H9 (cell line): ENCODE measurements at regions not wholly inside any gene's neighbourhood (a gene's known extent, or its start where the extent isn't known, plus 50 kb on each side); places are given as distances from the start of the nearest gene placed in this dataset.

Experiments used
- DNase-seq: peaks from one replicate; pipeline ENCODE4 v3.0.0-alpha.2; 2017
- H2AFZ ChIP-seq: one replicate; pipeline ENCODE4 v1.6.1; 2013; ENCODE audit warnings: mild to moderate bottlenecking, low read length, control low read depth, moderate library complexity
- H2AK5ac ChIP-seq: 2 replicates; pipeline ENCODE4 v1.6.1; 2013; ENCODE audit warnings: low read length, control low read depth, mixed read lengths; ENCODE audit not compliant: insufficient read length
- H2BK120ac ChIP-seq: one replicate; pipeline ENCODE4 v1.6.1; 2013; ENCODE audit warnings: low read depth, mild to moderate bottlenecking, low read length, control low read depth, inconsistent platforms; ENCODE audit not compliant: poor library complexity, severe bottlenecking
- H2BK12ac ChIP-seq: 2 replicates; pipeline ENCODE4 v1.6.1; 2013; ENCODE audit warnings: low read length, control low read depth, mixed read lengths, low read depth; ENCODE audit not compliant: insufficient read length
- H2BK15ac ChIP-seq: 2 replicates; pipeline ENCODE4 v1.6.1; 2013; ENCODE audit warnings: low read depth, low read length, control low read depth
- H2BK20ac ChIP-seq: one replicate; pipeline ENCODE4 v1.6.1; 2013; ENCODE audit warnings: low read depth, mild to moderate bottlenecking, low read length, control low read depth, inconsistent platforms; ENCODE audit not compliant: poor library complexity, severe bottlenecking
- H2BK5ac ChIP-seq: 2 replicates; pipeline ENCODE4 v1.6.1; 2013; ENCODE audit warnings: low read length, control low read depth, mixed read lengths; ENCODE audit not compliant: insufficient read length
- H3K14ac ChIP-seq: 2 replicates; pipeline ENCODE4 v1.6.1; 2013; ENCODE audit warnings: low read length, control low read depth; ENCODE audit not compliant: insufficient read depth
- H3K18ac ChIP-seq: 2 replicates; pipeline ENCODE4 v1.6.1; 2013; ENCODE audit warnings: low read depth, mild to moderate bottlenecking, mixed read lengths, low read length, control low read depth; ENCODE audit not compliant: insufficient read length
- H3K23ac ChIP-seq: 2 replicates; pipeline ENCODE4 v1.6.1; 2013; ENCODE audit warnings: low read length, control low read depth, mixed read lengths, low read depth; ENCODE audit not compliant: insufficient read length
- H3K23me2 ChIP-seq: 2 replicates; pipeline ENCODE4 v1.6.1; 2013; ENCODE audit warnings: low read depth, mild to moderate bottlenecking, mixed read lengths, low read length, control low read depth; ENCODE audit not compliant: insufficient read length, poor library complexity, severe bottlenecking
- H3K27ac ChIP-seq: 2 replicates; pipeline ENCODE4 v1.5.1; 2013; ENCODE audit warnings: low read length, control low read depth, mixed read lengths, low read depth; ENCODE audit not compliant: insufficient read length
- H3K27me3 ChIP-seq: 2 replicates; pipeline ENCODE4 v1.6.1; 2013; ENCODE audit warnings: low read length, control low read depth, inconsistent platforms; ENCODE audit not compliant: insufficient read depth
- H3K4ac ChIP-seq: 2 replicates; pipeline ENCODE4 v1.6.1; 2013; ENCODE audit warnings: low read depth, mild to moderate bottlenecking, control low read depth, inconsistent platforms, low read length, moderate library complexity
- H3K4me1 ChIP-seq: 2 replicates; pipeline ENCODE4 v1.6.1; 2013; ENCODE audit warnings: low read length, control low read depth, inconsistent platforms; ENCODE audit not compliant: insufficient read depth
- H3K4me2 ChIP-seq: 2 replicates; pipeline ENCODE4 v1.6.1; 2013; ENCODE audit warnings: low read length, control low read depth, mixed read lengths; ENCODE audit not compliant: insufficient read length, insufficient read depth
- H3K56ac ChIP-seq: 2 replicates; pipeline ENCODE4 v1.6.1; 2013; ENCODE audit warnings: low read depth, mild to moderate bottlenecking, mixed read lengths, low read length, control low read depth; ENCODE audit not compliant: insufficient read length
- H3K79me1 ChIP-seq: 2 replicates; pipeline ENCODE4 v1.6.1; 2013; ENCODE audit warnings: low read depth, mild to moderate bottlenecking, moderate library complexity, low read length, control low read depth, inconsistent platforms; ENCODE audit not compliant: insufficient read depth, poor library complexity, severe bottlenecking
- H3K79me2 ChIP-seq: 2 replicates; pipeline ENCODE4 v1.6.1; 2013; ENCODE audit warnings: low read length, control low read depth, inconsistent platforms; ENCODE audit not compliant: insufficient read depth
- H3K9ac ChIP-seq: 2 replicates; pipeline ENCODE4 v1.6.1; 2013; ENCODE audit warnings: low read length, control low read depth, mixed read lengths; ENCODE audit not compliant: insufficient read length; ENCODE audit errors: extremely low read depth
- H3K9me3 ChIP-seq: one replicate; pipeline ENCODE4 v1.6.1; 2013; ENCODE audit warnings: low read depth, low read length, inconsistent platforms; ENCODE audit not compliant: control insufficient read depth
- H3T11ph ChIP-seq: one replicate; pipeline ENCODE4 v1.6.1; 2013; ENCODE audit warnings: mild to moderate bottlenecking, low read length, control low read depth, inconsistent platforms
- H4K20me1 ChIP-seq: one replicate; pipeline ENCODE4 v1.6.1; 2013; ENCODE audit not compliant: control insufficient read depth, insufficient read length, insufficient read depth
- H4K5ac ChIP-seq: 2 replicates; pipeline ENCODE4 v1.6.1; 2013; ENCODE audit warnings: low read depth, mild to moderate bottlenecking, mixed read lengths, low read length, control low read depth; ENCODE audit not compliant: insufficient read length
- H4K8ac ChIP-seq: replicated peaks from 2 replicates; pipeline ENCODE4 v1.6.1; 2013; ENCODE audit warnings: low read length, control low read depth, mixed read lengths, low read depth; ENCODE audit not compliant: insufficient read length
- H4K91ac ChIP-seq: 2 replicates; pipeline ENCODE4 v1.6.1; 2013; ENCODE audit warnings: low read depth, mild to moderate bottlenecking, moderate library complexity, mixed read lengths, low read length, control low read depth; ENCODE audit not compliant: insufficient read length
- H3K27ac Mint-ChIP-seq, 3 experiments: 2 replicates in 2 of 3; 3 replicates in 1 of 3; pipeline ENCODE4 v1.8.0; 2020 to 2021; ENCODE audit warnings: mixed read lengths in 3 of 3, mild to moderate bottlenecking in 1 of 3, moderate library complexity in 1 of 3
- H3K27me3 Mint-ChIP-seq: 2 replicates; pipeline ENCODE4 v1.8.0; 2021; ENCODE audit warnings: low read depth, mild to moderate bottlenecking, moderate library complexity, mixed read lengths
- H3K36me3 Mint-ChIP-seq, 3 experiments: 2 replicates in 2 of 3; 3 replicates in 1 of 3; pipeline ENCODE4 v1.8.0; 2020 to 2021; ENCODE audit warnings: low read depth in 3 of 3, mixed read lengths in 3 of 3; ENCODE audit not compliant: insufficient read depth in 1 of 3
- H3K4me1 Mint-ChIP-seq, 2 experiments: 2 replicates each; pipeline ENCODE4 v1.8.0; 2020; ENCODE audit warnings: mixed read lengths in 2 of 2
- H3K4me3 Mint-ChIP-seq, 2 experiments: 2 replicates in 1 of 2; 3 replicates in 1 of 2; pipeline ENCODE4 v1.8.0; 2020 to 2021; ENCODE audit warnings: mild to moderate bottlenecking in 2 of 2, mixed read lengths in 2 of 2, moderate library complexity in 1 of 2
- H3K9me3 Mint-ChIP-seq, 2 experiments: 2 replicates in 1 of 2; 3 replicates in 1 of 2; pipeline ENCODE4 v1.8.0; 2020; ENCODE audit warnings: mild to moderate bottlenecking in 2 of 2, mixed read lengths in 2 of 2, moderate library complexity in 1 of 2
- WGBS: extraction: QIAGEN DNeasy Blood & Tissue Kit; methylation state at CpG from one replicate; pipeline ENCODE4 v1.1.7; 2013; ENCODE audit warnings: missing lambda C conversion rate, low lambda C conversion rate, mixed read lengths; ENCODE audit not compliant: insufficient read length; ENCODE audit errors: extremely low coverage; 5-methylcytosine and 5-hydroxymethylcytosine counted together
- TF ChIP-seq, protein P1 (sequence below): fragments of 200-600 bp; sonication (generic); conservative IDR thresholded peaks from 3 replicates; pipeline ENCODE4 v1.8.0; 2021; ENCODE audit warnings: antibody characterized with exemption, mild to moderate bottlenecking

DNA sequence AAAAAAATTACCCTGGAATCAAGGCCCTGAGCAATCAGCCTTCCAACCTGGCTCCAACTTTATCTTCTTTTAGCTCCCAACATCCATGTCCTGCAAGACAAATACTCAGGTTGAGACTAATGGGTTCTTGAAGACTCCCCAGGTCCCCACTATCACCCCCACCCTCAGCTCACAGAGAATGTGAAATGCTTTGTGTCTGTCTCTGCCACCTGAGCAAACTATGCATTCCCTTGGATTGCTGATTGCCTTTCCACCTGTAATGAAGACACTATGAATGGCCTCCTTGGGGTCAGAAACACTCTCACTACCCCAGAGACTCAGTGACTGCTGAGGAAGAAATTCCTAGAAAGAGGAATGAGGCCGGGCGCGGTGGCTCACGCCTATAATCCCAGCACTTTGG lies 121.2 kb upstream of the GALNT2 start:
- TF ChIP-seq, protein P1, sequence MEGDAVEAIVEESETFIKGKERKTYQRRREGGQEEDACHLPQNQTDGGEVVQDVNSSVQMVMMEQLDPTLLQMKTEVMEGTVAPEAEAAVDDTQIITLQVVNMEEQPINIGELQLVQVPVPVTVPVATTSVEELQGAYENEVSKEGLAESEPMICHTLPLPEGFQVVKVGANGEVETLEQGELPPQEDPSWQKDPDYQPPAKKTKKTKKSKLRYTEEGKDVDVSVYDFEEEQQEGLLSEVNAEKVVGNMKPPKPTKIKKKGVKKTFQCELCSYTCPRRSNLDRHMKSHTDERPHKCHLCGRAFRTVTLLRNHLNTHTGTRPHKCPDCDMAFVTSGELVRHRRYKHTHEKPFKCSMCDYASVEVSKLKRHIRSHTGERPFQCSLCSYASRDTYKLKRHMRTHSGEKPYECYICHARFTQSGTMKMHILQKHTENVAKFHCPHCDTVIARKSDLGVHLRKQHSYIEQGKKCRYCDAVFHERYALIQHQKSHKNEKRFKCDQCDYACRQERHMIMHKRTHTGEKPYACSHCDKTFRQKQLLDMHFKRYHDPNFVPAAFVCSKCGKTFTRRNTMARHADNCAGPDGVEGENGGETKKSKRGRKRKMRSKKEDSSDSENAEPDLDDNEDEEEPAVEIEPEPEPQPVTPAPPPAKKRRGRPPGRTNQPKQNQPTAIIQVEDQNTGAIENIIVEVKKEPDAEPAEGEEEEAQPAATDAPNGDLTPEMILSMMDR, result no peak
- Histone ChIP-seq H2BK5ac (no peak overlapping the region), H2BK120ac (no peak overlapping the region), H4K5ac (no peak overlapping the region), H3K9me3 (no peaks in the 10 kb centered on the region), H2BK12ac (no peak overlapping the region), H3K18ac (no peak overlapping the region), H4K91ac (no peak overlapping the region), H2AFZ (no peak overlapping the region), H3K4me2 (no peak overlapping the region), H3K14ac (no peak overlapping the region), H3K4ac (no peak overlapping the region), H2BK15ac (no peak overlapping the region), H3K79me1 (no peaks in the 10 kb centered on the region), H4K20me1 (no peaks in the 10 kb centered on the region), H2AK5ac (no peak overlapping the region), H3K23me2 (peaks cover 3% of the 10 kb centered on the region), H3K4me1 (no peaks in the 10 kb centered on the region), H3K9ac (no peak overlapping the region), H3K56ac (no peak overlapping the region), H3K23ac (no peak overlapping the region), H4K8ac (no peak overlapping the region), H3K27me3 (no peaks in the 10 kb centered on the region), H3K27ac (no peak overlapping the region), H3T11ph (no peak overlapping the region), H2BK20ac (no peak overlapping the region), H3K79me2 (no peaks in the 10 kb centered on the region)
- WGBS, result no CpG with 5 or more reads among the region's 4 CpGs
- no peak for DNase-seq
- Mint-ChIP-seq H3K27me3 (no peaks in the 10 kb centered on the region; the same call in 1 of the 2 replicates), H3K4me3 (no peak overlapping the region), H3K27ac (no peak overlapping the region), H3K4me1 (peaks cover 8 to 13% of the 10 kb centered on the region in 2 experiments), H3K36me3 (no peaks in the 10 kb centered on the region), H3K9me3 (no peaks in the 10 kb centered on the region)
